Smooth muscle cell of the brain vasculature (primary cell): ENCODE measurements at regions not wholly inside any gene's neighbourhood (a gene's known extent, or its start where the extent isn't known, plus 50 kb on each side); places are given as distances from the start of the nearest gene placed in this dataset.

Source experiments
- DNase-seq: peaks from one replicate; pipeline ENCODE4 v3.0.0-alpha.2; 2012; ENCODE audit warnings: low read depth, low spot score

DNA sequence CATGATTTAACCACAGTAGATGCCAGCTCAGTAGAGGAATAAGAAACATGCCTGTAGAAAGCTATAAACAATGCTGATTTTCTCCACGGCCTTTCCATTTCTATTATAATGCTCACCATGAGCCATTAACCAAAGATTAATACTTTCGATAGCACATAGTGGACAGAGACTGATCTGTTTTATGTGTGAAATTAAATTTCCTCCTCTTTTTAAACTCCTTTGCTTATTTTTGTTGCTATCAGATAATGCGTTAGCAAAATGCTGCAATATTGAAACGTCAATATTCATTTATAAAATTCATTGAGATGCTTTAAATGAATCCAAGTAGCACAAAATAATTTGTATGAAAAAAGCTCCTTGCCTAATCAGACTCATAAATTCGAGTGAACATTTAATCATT lies 1807.9 kb downstream of the MRPL39 start:
- DNase-seq, result no peak

DNA sequence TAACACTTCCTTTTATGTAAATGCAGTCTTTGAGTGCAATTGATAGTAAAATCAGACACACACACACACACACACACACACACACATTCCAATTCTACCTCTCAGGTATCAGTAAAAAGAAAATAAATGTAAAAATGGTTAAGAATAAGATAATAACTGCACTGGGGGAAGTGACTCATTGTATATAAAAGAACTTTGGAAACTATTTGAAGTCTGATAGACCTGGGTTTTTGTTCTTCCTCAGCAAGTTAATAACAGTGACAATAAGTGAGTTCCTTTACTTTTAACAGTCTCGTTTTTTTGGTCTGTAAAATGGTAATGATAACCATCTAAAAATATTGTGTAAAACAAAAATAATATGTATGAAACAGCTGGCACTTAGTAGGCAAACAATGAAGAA lies 1815.0 kb downstream of the MRPL39 start:
- no peak for DNase-seq

- DNase-seq, result no peak
These were observed 1817.4 kb downstream of the MRPL39 start for GRCh38 chr21:23789864-23790263.

DNA sequence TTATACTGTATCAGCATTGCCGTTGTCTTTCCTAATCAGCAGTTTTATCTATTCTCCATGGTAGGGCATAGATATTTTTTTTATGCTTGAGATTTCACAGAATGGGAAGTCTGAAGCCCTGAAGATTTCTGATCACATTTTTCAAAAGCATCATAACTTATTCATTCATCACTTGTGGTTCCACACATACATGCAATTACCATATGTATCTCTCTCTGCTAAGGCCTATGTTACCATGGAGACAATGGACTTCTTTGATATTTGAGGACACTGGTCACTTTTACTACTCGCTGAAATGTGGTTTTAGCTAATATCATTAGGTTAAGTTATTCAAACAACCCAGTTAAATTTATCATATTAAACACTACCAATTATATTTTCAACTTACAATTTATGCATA lies 1827.0 kb downstream of the MRPL39 start:
- DNase-seq, result no peak

- DNase-seq, result no peak
These were observed 1863.5 kb downstream of the MRPL39 start for GRCh38 chr21:23743821-23744220.

DNA sequence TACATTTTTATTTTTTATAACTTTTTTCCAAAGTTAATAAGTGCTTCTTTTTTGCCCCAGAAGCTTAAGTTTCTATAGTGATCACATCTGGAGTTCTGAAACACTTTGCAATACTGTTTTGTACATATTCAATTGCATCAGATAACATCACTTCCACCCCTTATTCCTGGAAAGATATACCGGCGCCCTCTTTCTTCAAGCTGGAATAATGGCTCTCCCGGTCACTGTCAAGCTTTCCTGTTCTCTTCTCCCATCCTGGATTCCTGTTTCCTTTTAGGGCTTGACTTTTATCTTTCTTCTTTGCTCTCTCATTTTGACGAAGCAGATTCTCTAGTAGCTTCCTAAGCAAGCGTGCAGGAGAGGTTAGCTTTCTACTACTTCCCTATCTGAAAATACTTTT lies 1866.8 kb downstream of the MRPL39 start:
- DNase-seq, result no peak

DNA sequence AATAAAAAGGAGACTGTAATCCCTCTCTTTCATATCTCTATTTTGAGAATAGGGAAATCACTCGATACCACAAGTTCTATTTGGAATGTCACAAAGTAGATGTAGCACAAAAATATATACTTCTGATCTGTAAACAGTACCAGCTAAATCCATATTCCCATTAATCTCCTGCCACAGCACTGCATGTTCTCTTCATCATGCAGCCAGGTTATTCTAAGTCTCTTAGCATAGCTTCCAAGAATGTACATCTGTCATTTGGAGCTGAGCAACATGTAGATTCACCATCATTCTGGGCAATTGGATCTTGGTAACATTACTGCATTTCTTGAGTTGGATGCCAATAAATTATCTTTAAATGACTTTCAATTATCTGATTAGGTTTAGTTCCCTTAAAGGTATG lies 1874.5 kb downstream of the MRPL39 start:
- DNase-seq, result no peak

DNA sequence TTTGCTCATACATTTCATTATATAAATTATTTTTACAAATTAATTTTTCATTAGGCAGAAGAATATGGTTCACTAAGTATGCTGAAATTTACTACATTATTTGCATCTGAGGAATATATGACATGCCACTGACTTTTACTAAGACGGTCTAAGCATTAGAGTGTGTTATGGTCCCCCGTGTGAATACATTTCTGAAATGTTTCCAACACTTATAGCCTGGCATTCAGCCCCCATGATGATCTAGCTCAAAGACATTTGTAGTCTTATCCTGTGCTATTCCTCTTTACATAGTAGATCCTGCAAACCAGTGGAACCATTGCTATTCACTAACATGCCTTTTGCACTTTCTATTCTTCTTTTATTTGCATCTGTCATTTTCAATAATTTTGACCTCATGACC lies 1878.0 kb downstream of the MRPL39 start:
- DNase-seq, result no peak

DNA sequence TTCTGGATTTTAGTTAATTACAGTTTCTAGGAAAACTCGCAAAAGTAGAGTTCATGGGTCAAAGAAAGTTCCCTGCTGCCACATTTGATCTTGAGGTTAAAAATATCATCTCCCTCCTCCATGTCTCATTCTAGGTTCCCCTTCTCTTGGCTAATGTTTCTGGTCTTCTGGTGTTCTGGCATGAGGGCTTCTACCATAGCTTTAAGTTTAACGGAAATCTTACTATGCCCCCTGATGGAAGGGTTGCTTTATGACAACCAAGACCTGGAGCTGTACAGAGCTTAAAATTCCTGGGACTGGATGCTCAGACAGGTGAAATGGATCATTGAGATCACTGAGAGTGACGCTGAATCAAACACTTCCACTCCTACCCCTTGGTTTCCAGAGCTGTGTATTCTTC lies 1881.7 kb downstream of the MRPL39 start:
- no peak for DNase-seq

DNA sequence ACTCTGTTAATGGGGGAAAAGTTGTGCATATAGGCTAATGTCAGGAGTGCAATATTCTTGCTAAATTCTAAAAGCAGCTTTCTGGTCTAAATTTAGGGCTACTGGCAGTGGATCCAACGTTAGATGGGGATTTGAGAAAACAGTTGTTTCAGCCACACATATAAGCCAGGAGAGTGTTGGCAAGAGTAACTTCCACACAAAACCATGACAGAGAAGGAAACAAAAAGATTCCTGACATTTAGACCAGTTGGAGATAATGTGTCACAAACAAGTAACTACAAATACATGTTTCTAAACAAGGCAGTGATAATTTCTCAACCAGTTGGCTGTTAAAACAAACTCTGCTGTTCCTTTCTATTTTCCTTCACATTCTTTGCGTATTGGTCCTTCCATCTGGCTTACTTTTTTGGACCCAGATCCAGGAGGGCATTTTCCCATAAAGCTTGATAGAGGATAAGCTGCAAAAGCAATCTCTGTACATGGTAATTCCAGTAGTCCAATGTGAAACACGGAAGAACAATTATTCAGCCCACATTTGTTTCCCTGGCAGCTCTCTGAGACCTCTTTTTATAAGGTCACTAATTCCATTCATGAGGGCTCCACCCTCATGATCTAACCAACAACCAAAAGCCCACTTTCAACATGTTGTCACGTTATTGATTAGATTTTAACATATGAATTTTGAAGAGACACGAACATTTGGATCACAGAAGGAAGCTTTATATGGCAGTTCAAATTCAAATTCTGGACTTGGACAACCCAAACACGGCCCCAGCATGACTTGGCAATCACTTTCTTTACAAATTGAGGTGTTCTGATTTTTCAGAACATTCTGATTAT lies 1888.6 kb downstream of the MRPL39 start:
- DNase-seq, result no peak

GRCh38 chr21:23712166-23712565 lies 1895.1 kb downstream of the MRPL39 start:
- no peak for DNase-seq

GRCh38 chr21:23706431-23706830 lies 1900.8 kb downstream of the MRPL39 start:
- DNase-seq, result no peak

- DNase-seq, result no peak
These were observed 1907.9 kb downstream of the MRPL39 start for GRCh38 chr21:23699402-23699801.

DNA sequence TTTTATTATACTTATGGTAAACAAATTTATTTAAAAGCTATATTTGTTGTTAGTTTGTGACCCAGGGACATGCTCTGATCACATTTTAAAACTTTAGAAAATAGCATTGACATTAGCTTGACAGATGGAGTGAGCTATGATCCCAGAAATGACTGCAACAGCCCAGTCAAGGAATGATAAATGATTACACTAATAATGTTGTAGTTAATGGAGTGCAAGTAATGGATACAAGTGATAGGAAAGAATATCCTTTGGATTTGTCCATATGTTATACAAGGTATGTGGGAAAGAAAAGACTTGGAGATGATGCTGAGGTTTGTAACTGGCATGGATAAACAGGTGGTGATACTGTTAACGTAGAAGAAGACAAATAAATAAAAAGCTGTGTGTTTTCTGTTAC lies 1908.7 kb downstream of the MRPL39 start:
- no peak for DNase-seq

- DNase-seq, result no peak
These were observed 1911.8 kb downstream of the MRPL39 start for GRCh38 chr21:23695443-23695842.

- no peak for DNase-seq
These were observed 1912.9 kb downstream of the MRPL39 start for GRCh38 chr21:23694390-23694789.

DNA sequence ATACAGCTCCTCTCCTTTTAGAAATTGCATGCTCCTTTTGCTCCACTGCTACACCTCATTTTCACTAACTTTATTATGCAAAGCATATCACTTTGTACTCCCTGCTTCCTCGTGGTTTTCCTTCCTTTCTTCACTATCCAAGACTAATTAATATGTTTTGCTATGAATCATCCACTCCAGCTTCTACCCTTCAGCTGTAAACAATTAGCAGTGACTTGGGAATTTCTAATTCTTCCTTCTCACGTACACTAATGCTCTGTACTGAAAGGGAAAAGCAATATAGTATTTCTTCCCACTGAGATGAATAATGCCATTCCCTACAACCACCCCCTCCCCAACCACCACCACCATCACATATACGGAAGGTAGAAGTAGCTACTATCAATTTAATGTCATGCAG lies 1917.0 kb downstream of the MRPL39 start:
- DNase-seq, result no peak

GRCh38 chr21:23686737-23687523 lies 1920.4 kb downstream of the MRPL39 start:
- DNase-seq, result no peak

- DNase-seq, result no peak
These were observed 1922.8 kb downstream of the MRPL39 start for GRCh38 chr21:23684431-23684830.

- DNase-seq, result no peak
These were observed 1943.0 kb downstream of the MRPL39 start for GRCh38 chr21:23664193-23664694.

DNA sequence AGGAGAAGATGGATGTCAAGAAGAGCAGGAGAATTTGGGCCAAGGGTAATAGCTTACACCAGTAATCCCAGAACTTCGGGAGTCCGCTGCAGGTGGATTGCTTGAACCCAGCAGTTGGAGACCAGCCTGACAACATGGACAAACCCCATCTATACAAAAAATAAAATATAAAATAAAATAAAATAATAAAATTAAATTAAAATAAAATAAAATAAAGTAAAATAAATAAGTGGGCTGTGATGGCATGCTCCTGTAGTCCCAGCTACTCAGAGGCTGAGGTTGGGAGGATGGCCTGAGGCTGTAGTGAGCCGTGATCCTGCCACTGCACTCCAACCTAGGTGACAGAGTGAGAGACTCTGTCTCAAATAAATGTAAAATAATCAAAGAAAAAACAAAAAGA lies 1946.7 kb downstream of the MRPL39 start:
- DNase-seq, result no peak

GRCh38 chr21:23644768-23645167 lies 1962.5 kb downstream of the MRPL39 start:
- no peak for DNase-seq

DNA sequence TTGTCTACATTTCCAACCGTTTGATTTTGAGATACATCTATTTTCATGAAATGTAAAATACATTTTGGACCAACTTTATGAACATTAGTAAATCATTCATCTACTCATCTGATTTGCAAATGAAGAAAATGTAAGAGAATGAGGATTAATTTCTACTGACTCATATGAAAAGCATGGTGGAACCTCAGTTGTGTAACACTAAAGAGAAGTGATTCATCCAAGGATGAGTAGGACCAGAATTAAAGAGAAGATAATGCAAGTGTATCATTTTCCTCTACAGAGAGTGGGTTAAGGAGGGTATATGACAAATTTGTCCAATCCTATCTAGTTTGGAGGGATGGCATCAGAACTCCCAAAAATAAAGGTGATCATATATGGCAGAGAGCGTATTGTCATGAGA lies 1967.6 kb downstream of the MRPL39 start:
- DNase-seq, result no peak
